ENCODE measurements at regions not wholly inside any gene's neighbourhood (a gene's known extent, or its start where the extent isn't known, plus 50 kb on each side); places are given as distances from the start of the nearest gene placed in this dataset.

- Histone ChIP-seq H3K36me3 (no peaks in the 10 kb centered on the region), H3K27me3 (no peaks in the 10 kb centered on the region), H3K9me3 (no peaks in the 10 kb centered on the region), H3K27ac (no peak overlapping the region), H3K4me1 (no peaks in the 10 kb centered on the region), H3K9ac (ENCODE audit: low read depth in 2 of 2, low read length in 2 of 2) (no peak overlapping the region), H3K4me3 (no peak overlapping the region)
- TF ChIP-seq, protein P1, sequence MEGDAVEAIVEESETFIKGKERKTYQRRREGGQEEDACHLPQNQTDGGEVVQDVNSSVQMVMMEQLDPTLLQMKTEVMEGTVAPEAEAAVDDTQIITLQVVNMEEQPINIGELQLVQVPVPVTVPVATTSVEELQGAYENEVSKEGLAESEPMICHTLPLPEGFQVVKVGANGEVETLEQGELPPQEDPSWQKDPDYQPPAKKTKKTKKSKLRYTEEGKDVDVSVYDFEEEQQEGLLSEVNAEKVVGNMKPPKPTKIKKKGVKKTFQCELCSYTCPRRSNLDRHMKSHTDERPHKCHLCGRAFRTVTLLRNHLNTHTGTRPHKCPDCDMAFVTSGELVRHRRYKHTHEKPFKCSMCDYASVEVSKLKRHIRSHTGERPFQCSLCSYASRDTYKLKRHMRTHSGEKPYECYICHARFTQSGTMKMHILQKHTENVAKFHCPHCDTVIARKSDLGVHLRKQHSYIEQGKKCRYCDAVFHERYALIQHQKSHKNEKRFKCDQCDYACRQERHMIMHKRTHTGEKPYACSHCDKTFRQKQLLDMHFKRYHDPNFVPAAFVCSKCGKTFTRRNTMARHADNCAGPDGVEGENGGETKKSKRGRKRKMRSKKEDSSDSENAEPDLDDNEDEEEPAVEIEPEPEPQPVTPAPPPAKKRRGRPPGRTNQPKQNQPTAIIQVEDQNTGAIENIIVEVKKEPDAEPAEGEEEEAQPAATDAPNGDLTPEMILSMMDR (IDR thresholded peaks at IDR 0.05): no peak
- intact Hi-C loops (cut with DNase I): no loop called here
- DNase-seq: no peak
Observed at GRCh38 chr5:5080790-5081189, 59.3 kb upstream of the ADAMTS16 start.

GRCh38 chr5:5085381-5085780 lies 54.7 kb upstream of the ADAMTS16 start:
- intact Hi-C loops (cut with DNase I): no loop called here
- Histone ChIP-seq H3K9ac (ENCODE audit: low read depth in 2 of 2, low read length in 2 of 2) (no peak overlapping the region), H3K4me3 (no peak overlapping the region), H3K27ac (no peak overlapping the region), H3K9me3 (no peaks in the 10 kb centered on the region), H3K4me1 (no peaks in the 10 kb centered on the region), H3K27me3 (no peaks in the 10 kb centered on the region), H3K36me3 (no peaks in the 10 kb centered on the region)
- TF ChIP-seq, protein P1 (IDR thresholded peaks at IDR 0.05): no peak
- DNase-seq: no peak

DNA sequence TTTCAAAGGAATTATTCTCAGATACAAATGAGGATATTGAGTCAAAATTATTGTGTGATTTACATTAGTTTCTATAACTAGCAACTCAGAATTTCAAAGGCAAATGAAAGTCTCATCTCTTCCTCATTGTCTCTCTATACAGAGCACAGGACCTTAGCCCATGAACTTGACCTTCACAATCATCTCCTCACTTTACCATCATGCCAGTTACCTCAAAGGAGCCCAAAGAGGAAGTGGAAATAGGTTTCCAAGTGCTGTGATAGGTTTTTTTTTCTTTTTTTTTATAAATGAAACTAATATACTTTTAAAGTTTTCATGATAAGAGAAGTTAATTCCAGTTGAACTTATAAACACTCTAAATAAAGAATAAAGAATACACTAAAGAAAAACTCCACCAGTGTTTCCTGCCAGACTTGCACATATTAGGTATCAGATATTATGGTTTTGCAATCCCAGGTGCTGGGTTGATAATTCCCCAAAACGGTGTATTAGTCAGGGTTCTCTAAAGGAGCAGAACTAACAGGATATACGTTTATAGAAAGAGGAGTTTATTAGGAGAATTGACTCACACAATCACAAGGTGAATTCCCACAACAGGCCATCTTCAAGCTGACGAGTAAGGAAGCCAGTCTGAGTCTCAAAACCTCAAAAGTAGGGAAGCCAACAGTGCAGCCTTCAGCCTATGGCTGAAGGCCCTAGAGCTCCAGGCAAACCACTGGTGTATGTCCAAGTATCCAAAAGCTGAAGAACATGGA lies 50.1 kb upstream of the ADAMTS16 start:
- Histone ChIP-seq H3K27ac (no peak overlapping the region), H3K9ac (ENCODE audit: low read depth in 2 of 2, low read length in 2 of 2) (no peak overlapping the region), H3K4me1 (no peaks in the 10 kb centered on the region), H3K9me3 (no peaks in the 10 kb centered on the region), H3K36me3 (no peaks in the 10 kb centered on the region), H3K4me3 (no peak overlapping the region), H3K27me3 (no peaks in the 10 kb centered on the region)
- intact Hi-C loops (cut with DNase I): no loop called here
- no peak for DNase-seq
- TF ChIP-seq, protein P1 (IDR thresholded peaks at IDR 0.05): no peak

All from colonic mucosa (tissue), 4 donors.